ENCODE measurements at regions not wholly inside any gene's neighbourhood (a gene's known extent, or its start where the extent isn't known, plus 50 kb on each side); places are given as distances from the start of the nearest gene placed in this dataset.
"Not testable (repeated sequence)": the region's sequence is repeated elsewhere in the genome, so short reads cannot be mapped to it uniquely, and the experiment has no call there.

DNA sequence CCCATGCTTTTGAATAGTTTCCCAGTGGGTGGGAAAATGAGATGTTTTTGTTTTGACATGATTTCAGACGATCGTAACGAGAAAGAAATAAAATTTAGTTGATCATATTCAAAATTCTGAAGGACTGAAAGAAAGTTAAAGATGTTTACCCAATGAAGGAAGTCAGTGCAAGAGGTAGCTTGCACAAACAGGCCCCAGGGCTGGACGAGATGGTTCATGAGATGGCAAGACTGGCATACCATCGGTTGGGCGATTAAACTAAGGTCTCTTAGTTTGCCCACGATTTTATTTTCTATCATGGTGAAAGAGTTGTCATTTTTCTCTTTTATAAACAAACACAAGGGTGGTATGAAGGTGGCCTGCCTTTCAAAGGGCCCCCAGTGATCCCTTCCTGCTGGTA is 124.5 kb upstream of the TBX5 start:
- no peak overlapping the region for H3K27ac ChIP-seq (ENCODE audit: low read length, poor library complexity, severe bottlenecking)

DNA sequence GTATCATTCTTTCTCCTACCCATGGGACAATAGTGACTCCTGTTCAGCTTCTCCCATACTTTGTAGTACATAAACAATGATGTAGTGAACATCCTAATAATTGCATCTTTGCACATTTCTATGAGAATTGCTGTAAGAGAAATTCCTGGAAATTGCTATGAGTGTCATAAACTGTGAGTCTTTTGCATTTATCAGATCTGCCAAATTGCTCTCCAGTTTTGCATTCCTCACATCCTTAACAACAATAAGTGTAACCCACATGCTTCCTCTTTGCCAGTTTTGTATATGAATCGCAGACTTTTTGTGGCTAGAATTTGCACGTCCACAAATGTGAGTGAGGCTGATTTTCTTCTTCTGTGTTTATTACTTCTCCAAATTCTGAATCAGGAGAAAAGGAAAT is 124.0 kb upstream of the TBX5 start:
- H3K27me3 ChIP-seq (ENCODE audit: control insufficient read depth in 1 of 2, insufficient read depth in 1 of 2, low read length in 2 of 2), result peaks cover 0 to 38% of the 10 kb centered on the region in 2 experiments
- H3K18ac ChIP-seq (ENCODE audit: low read depth in 1 of 2, low read length in 2 of 2), result no peak overlapping the region
- no peak overlapping the region for H2BK15ac ChIP-seq (ENCODE audit: low read depth, poor library complexity, severe bottlenecking)
- no peaks in the 10 kb centered on the region for H3K79me1 ChIP-seq (replicated peaks; ENCODE audit: low read length, poor library complexity, severe bottlenecking)
- no peak overlapping the region for H2BK12ac ChIP-seq (ENCODE audit: low read length in 2 of 2)
- no peak overlapping the region for H2BK120ac ChIP-seq (ENCODE audit: low read depth, low read length)
- no peak overlapping the region for H3K14ac ChIP-seq (ENCODE audit: low read length in 2 of 2)
- H3K9me3 ChIP-seq (ENCODE audit: control insufficient read depth, low read length), result no peaks in the 10 kb centered on the region
- H2AK5ac ChIP-seq (ENCODE audit: low read length, severe bottlenecking), result no peak overlapping the region
- no peak overlapping the region for H3K9ac ChIP-seq (ENCODE audit: low read length)
- H3K4me1 ChIP-seq (ENCODE audit: control insufficient read depth, insufficient read depth, low read depth, low read length), result no peaks in the 10 kb centered on the region
- no peak overlapping the region for H3K27ac ChIP-seq (ENCODE audit: low read length, poor library complexity, severe bottlenecking)
- H3K4ac ChIP-seq (ENCODE audit: low read depth in 1 of 2, low read length in 2 of 2), result no peak overlapping the region
- no peak overlapping the region for H3K4me3 ChIP-seq (ENCODE audit: insufficient read depth in 1 of 2, low read depth in 1 of 2, low read length in 2 of 2)
- 93% methylated on average over 2 of the region's 2 CpGs for WGBS
- no peak overlapping the region for H3K23ac ChIP-seq (ENCODE audit: low read length in 2 of 2)
- no peak overlapping the region for H4K8ac ChIP-seq (ENCODE audit: low read length)
- no peak overlapping the region for H3K4me2 ChIP-seq (ENCODE audit: low read length, poor library complexity, severe bottlenecking)
- H3K36me3 ChIP-seq (ENCODE audit: control insufficient read depth in 1 of 2, insufficient read depth in 2 of 2, low read depth in 1 of 2, low read length in 2 of 2), result no peaks in the 10 kb centered on the region
- H2BK5ac ChIP-seq (ENCODE audit: low read depth, low read length, poor library complexity, severe bottlenecking), result no peak overlapping the region
- H2AFZ ChIP-seq (ENCODE audit: low read depth, low read length), result no peak overlapping the region
- H4K91ac ChIP-seq (ENCODE audit: low read length), result no peak overlapping the region
- no peak for DNase-seq

More for the DNA sequence above, 124.5 kb upstream of the TBX5 start:
- H3K27me3 ChIP-seq (ENCODE audit: control insufficient read depth in 1 of 2, insufficient read depth in 1 of 2, low read length in 2 of 2), result peaks cover 0 to 42% of the 10 kb centered on the region in 2 experiments
- no peak overlapping the region for H3K4ac ChIP-seq (ENCODE audit: low read depth in 1 of 2, low read length in 2 of 2)
- WGBS, result 50% methylated on average over 5 of the region's 7 CpGs
- H2BK5ac ChIP-seq (ENCODE audit: low read depth, low read length, poor library complexity, severe bottlenecking), result no peak overlapping the region
- H3K4me1 ChIP-seq (ENCODE audit: control insufficient read depth, insufficient read depth, low read depth, low read length), result no peaks in the 10 kb centered on the region
- no peak overlapping the region for H2BK12ac ChIP-seq (ENCODE audit: low read length in 2 of 2)
- no peak overlapping the region for H3K18ac ChIP-seq (ENCODE audit: low read depth in 1 of 2, low read length in 2 of 2)
- H3K9ac ChIP-seq (ENCODE audit: low read length), result no peak overlapping the region
- H2AFZ ChIP-seq (ENCODE audit: low read depth, low read length), result no peak overlapping the region
- no peak overlapping the region for H2BK120ac ChIP-seq (ENCODE audit: low read depth, low read length)
- no peak overlapping the region for H3K4me2 ChIP-seq (ENCODE audit: low read length, poor library complexity, severe bottlenecking)
- H3K4me3 ChIP-seq (ENCODE audit: insufficient read depth in 1 of 2, low read depth in 1 of 2, low read length in 2 of 2), result no peak overlapping the region
- no peaks in the 10 kb centered on the region for H3K36me3 ChIP-seq (ENCODE audit: control insufficient read depth in 1 of 2, insufficient read depth in 2 of 2, low read depth in 1 of 2, low read length in 2 of 2)
- H2AK5ac ChIP-seq (ENCODE audit: low read length, severe bottlenecking), result no peak overlapping the region
- H3K14ac ChIP-seq (ENCODE audit: low read length in 2 of 2), result no peak overlapping the region
- H2BK15ac ChIP-seq (ENCODE audit: low read depth, poor library complexity, severe bottlenecking), result no peak overlapping the region
- no peaks in the 10 kb centered on the region for H3K9me3 ChIP-seq (ENCODE audit: control insufficient read depth, low read length)
- no peak overlapping the region for H4K91ac ChIP-seq (ENCODE audit: low read length)
- H4K8ac ChIP-seq (ENCODE audit: low read length), result no peak overlapping the region
- no peak overlapping the region for H3K23ac ChIP-seq (ENCODE audit: low read length in 2 of 2)
- no peaks in the 10 kb centered on the region for H3K79me1 ChIP-seq (replicated peaks; ENCODE audit: low read length, poor library complexity, severe bottlenecking)
- DNase-seq, result no peak

DNA sequence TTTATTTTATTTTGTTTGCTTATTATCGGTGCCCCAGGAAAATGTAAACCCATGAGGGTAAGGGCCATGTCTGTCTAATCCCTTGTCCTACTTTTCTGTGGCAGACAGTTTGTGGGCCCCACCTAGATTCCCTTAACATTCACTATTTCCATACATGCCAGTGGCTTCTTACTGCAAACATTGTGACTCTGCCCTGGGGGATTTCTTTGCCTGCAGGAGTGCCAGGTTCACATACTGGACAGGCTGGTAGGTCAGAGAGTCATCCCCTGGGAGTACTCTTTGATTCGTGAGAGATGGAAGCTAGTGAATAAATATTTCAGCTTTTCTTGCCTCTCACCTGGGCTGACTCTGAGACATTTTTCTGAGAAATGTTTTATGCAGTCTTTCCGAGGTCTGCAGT is 122.8 kb upstream of the TBX5 start:
- H3K14ac ChIP-seq (ENCODE audit: low read length in 2 of 2), result no peak overlapping the region
- no peak overlapping the region for H4K91ac ChIP-seq (ENCODE audit: low read length)
- no peak for DNase-seq
- no peak overlapping the region for H2BK12ac ChIP-seq (ENCODE audit: low read length in 2 of 2)
- 76% methylated on average over 3 of the region's 3 CpGs for WGBS
- H3K9ac ChIP-seq (ENCODE audit: low read length), result no peak overlapping the region
- H3K4me3 ChIP-seq (ENCODE audit: insufficient read depth in 1 of 2, low read depth in 1 of 2, low read length in 2 of 2), result no peak overlapping the region
- no peak overlapping the region for H3K27ac ChIP-seq (ENCODE audit: low read length, poor library complexity, severe bottlenecking)
- H3K36me3 ChIP-seq (ENCODE audit: control insufficient read depth in 1 of 2, insufficient read depth in 2 of 2, low read depth in 1 of 2, low read length in 2 of 2), result no peaks in the 10 kb centered on the region
- H3K4ac ChIP-seq (ENCODE audit: low read depth in 1 of 2, low read length in 2 of 2), result no peak overlapping the region
- no peak overlapping the region for H2BK120ac ChIP-seq (ENCODE audit: low read depth, low read length)
- no peak overlapping the region for H3K4me2 ChIP-seq (ENCODE audit: low read length, poor library complexity, severe bottlenecking)
- no peak overlapping the region for H3K23ac ChIP-seq (ENCODE audit: low read length in 2 of 2)
- H3K18ac ChIP-seq (ENCODE audit: low read depth in 1 of 2, low read length in 2 of 2), result no peak overlapping the region
- no peak overlapping the region for H2BK5ac ChIP-seq (ENCODE audit: low read depth, low read length, poor library complexity, severe bottlenecking)
- H3K79me1 ChIP-seq (replicated peaks; ENCODE audit: low read length, poor library complexity, severe bottlenecking), result no peaks in the 10 kb centered on the region
- H3K27me3 ChIP-seq (ENCODE audit: control insufficient read depth in 1 of 2, insufficient read depth in 1 of 2, low read length in 2 of 2), result peaks cover 0 to 36% of the 10 kb centered on the region in 2 experiments
- no peak overlapping the region for H4K8ac ChIP-seq (ENCODE audit: low read length)
- no peak overlapping the region for H2AFZ ChIP-seq (ENCODE audit: low read depth, low read length)
- no peak overlapping the region for H2BK15ac ChIP-seq (ENCODE audit: low read depth, poor library complexity, severe bottlenecking)
- H3K4me1 ChIP-seq (ENCODE audit: control insufficient read depth, insufficient read depth, low read depth, low read length), result no peaks in the 10 kb centered on the region
- H3K9me3 ChIP-seq (ENCODE audit: control insufficient read depth, low read length), result no peaks in the 10 kb centered on the region
- H2AK5ac ChIP-seq (ENCODE audit: low read length, severe bottlenecking), result no peak overlapping the region

DNA sequence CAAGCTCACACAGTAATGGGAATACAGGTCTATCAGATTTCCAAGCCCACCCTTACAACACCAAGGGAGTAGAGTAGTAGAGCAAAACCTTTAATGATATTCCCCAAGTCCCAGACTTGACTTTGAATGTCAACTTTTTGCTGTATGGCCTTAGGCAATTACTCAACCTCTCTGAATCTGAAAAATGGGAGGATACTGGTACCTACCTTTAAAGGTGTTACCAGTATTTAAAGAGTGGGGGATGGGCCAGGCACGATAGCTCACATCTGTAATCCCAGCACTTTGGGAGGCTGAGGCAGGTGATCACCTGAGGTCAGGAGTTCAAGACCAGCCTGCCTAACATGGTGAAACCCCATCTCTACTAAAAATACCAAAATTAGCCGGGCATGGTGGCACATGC is 115.2 kb upstream of the TBX5 start:
- not testable (repeated sequence) for H2BK15ac ChIP-seq (ENCODE audit: low read depth, poor library complexity, severe bottlenecking); H4K8ac ChIP-seq (ENCODE audit: low read length); H3K4me2 ChIP-seq (ENCODE audit: low read length, poor library complexity, severe bottlenecking); H2BK12ac ChIP-seq (ENCODE audit: low read length in 2 of 2); H2BK120ac ChIP-seq (ENCODE audit: low read depth, low read length); H3K9ac ChIP-seq (ENCODE audit: low read length); H2BK5ac ChIP-seq (ENCODE audit: low read depth, low read length, poor library complexity, severe bottlenecking); H3K18ac ChIP-seq (ENCODE audit: low read depth in 1 of 2, low read length in 2 of 2); DNase-seq; H3K23ac ChIP-seq (ENCODE audit: low read length in 2 of 2); H3K4me1 ChIP-seq (ENCODE audit: control insufficient read depth, insufficient read depth, low read depth, low read length); H3K36me3 ChIP-seq (ENCODE audit: control insufficient read depth in 1 of 2, insufficient read depth in 2 of 2, low read depth in 1 of 2, low read length in 2 of 2); H3K79me1 ChIP-seq (replicated peaks; ENCODE audit: low read length, poor library complexity, severe bottlenecking); H3K4me3 ChIP-seq (ENCODE audit: insufficient read depth in 1 of 2, low read depth in 1 of 2, low read length in 2 of 2); H2AK5ac ChIP-seq (ENCODE audit: low read length, severe bottlenecking); H3K9me3 ChIP-seq (ENCODE audit: control insufficient read depth, low read length); H3K27ac ChIP-seq (ENCODE audit: low read length, poor library complexity, severe bottlenecking); H3K14ac ChIP-seq (ENCODE audit: low read length in 2 of 2); H4K91ac ChIP-seq (ENCODE audit: low read length); H3K4ac ChIP-seq (ENCODE audit: low read depth in 1 of 2, low read length in 2 of 2); H2AFZ ChIP-seq (ENCODE audit: low read depth, low read length)
- H3K27me3 ChIP-seq (ENCODE audit: control insufficient read depth in 1 of 2, insufficient read depth in 1 of 2, low read length in 2 of 2), result peaks cover 0 to 40% of the 10 kb centered on the region in 2 experiments
- WGBS, result 61% methylated on average over 2 of the region's 2 CpGs
